ENCODE measurements at regions not wholly inside any gene's neighbourhood (a gene's known extent, or its start where the extent isn't known, plus 50 kb on each side); places are given as distances from the start of the nearest gene placed in this dataset.
"Not testable (repeated sequence)": the region's sequence is repeated elsewhere in the genome, so short reads cannot be mapped to it uniquely, and the experiment has no call there.

DNA sequence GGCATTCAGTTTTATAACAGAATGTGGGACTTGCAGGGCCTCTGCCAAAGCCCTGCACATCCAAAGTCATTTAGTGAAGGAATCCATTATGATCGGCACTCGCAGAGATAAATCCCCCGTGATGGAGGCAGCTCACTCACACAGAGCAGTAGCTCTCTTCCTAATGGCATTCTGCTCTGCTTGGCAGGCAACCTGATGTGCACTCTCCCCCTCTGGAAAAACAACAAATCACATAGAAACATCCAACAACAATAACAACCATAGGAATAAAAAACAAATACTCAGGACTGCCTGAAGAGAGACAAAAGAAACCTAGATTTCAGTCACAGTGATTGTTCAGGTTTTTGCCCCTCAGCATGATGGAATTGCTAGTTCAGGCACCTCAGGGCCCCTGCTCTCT, 59.7 kb downstream of the NAA11 start:
- no peak for DNase-seq

DNA sequence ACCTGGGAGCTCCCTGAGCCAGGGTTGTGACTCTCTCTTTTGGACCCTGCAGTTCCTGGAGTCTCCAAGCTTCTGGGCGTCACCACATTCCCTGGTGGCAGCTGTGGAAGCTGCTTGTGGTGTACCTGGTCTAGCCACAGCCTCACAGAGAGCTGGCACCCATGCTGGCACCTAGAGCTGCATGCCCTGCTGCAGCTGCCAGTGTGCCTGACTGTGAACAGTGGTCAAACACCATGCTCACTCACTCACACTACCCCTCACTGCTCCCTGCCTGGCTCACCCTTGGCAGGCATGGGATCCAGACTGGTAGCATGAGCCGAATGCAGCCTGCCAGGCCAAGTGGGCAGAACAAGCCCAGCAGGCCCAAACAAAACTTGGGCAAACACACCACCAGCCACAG, 66.6 kb downstream of the NAA11 start:
- DNase-seq, result no peak

- DNase-seq, result no peak
Measured at GRCh38 chr4:79258614-79259176, 67.2 kb downstream of the NAA11 start.

DNA sequence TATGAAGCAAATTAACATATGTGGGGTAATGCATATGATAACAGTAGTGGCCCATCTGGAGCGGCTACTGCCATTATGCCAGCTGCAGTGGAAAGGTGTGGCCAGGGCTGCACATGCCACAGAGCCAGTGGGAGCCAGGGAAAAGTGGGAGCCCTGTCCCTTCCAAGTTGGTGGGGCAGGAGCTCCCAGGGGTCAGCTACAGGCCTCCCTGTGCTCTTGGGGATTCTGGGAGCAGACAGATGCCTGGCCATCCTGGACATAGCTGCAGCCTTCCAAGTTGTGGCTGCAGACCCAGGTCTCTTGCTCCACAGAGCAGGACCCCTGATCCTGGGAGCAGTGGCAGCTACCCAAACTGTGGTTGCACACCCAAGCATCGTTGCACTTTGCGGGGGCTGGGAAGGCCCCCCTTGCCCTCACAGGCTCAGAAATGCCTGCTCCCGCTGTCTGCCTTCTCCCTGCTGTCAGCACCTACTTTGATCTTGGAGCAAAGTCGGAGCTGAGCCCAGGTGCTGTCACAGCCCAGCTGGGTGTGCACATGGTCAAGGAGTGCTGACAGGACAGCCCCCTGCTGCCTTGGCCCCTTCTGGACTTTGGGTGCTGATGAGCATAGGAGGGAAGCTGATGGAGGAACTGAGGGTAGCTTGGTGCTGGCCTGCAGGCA, 67.8 kb downstream of the NAA11 start:
- DNase-seq, result no peak

DNA sequence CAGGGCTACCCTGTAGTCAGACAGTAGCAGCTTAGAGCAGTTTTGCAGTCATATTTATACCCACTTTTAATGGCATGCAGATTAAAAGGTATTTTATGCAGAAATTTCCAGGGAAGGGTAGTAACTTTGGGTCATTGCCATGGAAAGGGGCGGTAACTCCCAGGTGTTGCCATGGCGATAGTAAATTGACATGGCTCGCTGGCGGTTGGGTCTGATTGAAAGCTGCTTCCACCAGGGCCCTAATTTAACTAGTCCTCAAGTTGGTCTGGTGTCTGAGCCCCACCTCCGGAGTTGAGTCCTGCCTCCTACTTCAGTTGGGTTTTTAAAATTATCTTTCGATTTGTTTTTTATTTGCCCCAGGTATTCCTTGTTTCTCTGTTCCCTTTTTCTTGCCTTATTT, 70.1 kb downstream of the NAA11 start:
- no peak for DNase-seq

GRCh38 chr4:79253924-79254323, 71.9 kb downstream of the NAA11 start:
- DNase-seq, result no peak

- DNase-seq, result no peak
Measured at GRCh38 chr4:79253168-79253567, 72.7 kb downstream of the NAA11 start.

GRCh38 chr4:79250887-79251286, 75.0 kb downstream of the NAA11 start:
- DNase-seq, result no peak

DNA sequence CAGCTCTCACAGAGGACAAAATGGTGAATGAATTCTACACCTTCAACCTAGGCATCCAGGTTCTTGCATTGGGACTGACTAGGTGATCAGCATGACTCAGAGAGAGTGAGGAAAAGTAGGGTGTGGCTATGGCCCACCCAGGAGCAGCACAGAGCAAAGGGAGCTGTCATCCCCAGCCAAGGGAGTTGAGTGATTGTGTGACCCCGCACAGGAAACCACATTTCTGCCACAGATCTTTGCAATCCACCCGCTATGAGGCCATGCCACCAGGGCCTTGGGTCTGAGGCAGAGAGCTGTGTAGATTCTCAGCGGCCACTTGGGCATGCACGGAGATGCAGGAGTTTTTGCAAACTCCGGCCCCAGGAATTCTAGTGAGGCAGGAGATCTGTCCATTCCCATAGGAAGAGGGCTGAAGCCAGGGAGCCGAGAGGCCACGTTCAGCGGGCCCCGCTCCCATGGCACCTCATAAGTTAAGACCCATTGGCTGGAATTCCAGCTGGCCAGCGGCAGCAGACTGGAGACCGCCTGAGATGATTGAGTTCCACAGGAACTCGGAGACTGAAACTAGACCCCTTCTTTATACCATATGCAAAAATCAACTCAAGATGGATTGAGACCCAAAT, 75.9 kb downstream of the NAA11 start:
- no peak for DNase-seq

DNA sequence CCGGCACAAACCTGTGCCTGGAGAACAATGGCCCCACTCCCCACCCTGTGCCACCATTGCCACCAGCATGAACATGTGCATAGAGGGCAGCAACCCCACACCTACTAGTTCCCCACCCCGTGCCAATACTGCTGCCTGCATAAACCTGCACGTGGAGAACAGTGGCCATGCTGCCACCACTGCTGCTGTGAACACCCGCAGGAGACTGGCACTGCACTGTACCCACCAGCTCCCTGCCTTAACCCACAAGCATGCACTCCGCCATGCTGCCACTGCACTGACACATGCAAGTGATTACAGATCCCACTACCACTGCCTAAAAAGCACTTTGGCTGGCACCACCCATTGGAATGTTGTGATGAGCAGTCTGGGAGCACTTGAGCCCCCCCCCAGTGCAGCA, 77.3 kb downstream of the NAA11 start:
- DNase-seq, result no peak

- no peak for DNase-seq
Measured at GRCh38 chr4:79247695-79248394, 78.0 kb downstream of the NAA11 start.

- not testable (repeated sequence) for DNase-seq
Measured at GRCh38 chr4:79245200-79245940, 80.5 kb downstream of the NAA11 start.

- peak; percentile 23 for DNase-seq
Measured at GRCh38 chr4:79241846-79242245, 84.0 kb downstream of the NAA11 start.

DNA sequence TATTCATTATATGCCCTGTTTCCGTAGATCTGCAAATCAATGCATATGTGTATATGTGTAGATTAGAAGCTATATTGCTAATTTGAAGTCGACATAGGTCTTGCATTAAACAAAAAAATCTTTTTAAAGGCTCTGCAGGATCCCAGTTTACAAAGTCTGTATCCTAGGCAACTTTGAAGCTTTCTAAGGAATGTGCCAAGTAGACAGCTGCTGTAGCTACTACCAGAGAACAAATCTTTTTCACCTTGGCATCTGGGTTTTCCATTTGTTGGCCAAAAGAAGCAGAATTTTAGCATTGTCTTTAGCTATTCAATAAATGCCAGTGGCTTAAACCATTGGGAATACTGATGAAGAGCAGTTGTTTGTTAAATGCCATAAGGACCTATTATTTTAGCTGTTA, 88.0 kb downstream of the NAA11 start:
- no peak for DNase-seq

GRCh38 chr4:79236785-79237184, 89.1 kb downstream of the NAA11 start:
- DNase-seq, result no peak

DNA sequence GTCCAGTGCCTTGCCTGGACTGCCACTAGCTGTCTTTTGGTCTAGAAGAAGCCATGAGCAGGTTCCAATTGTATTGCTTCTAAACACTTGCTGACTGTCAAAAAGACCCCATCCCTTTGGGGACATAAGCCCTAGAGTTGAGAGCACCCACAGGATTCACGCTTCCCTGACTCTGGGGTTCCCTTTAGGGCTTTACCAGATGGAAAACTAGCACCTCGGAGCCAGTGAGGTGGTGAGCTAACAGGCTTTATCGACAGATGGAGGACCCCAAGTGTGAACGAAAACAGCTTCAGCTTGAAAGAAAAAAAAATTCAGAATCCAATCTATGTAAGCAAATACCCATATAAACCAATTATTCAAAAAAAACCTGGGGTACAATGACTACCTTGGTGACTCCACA, 90.8 kb downstream of the NAA11 start:
- DNase-seq, result no peak

DNA sequence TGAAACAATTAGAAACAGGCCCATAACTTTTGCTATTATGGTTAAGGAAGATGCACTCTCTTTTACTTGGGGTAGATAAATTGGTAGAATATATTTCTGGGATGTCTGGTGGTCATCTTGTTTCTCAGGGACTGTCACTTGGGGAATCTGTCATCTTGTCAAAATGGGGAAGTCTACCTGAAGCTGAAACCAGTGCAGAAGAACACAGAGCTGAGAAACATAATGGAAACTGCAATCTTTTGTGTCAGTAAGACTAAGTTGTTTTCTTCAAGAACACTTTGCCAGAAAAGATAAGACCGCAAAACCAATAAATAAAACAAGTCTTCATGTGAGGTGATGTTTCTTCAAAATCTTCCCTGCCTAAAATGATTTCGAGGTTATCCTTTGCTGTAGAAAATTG, 92.0 kb downstream of the NAA11 start:
- no peak for DNase-seq

DNA sequence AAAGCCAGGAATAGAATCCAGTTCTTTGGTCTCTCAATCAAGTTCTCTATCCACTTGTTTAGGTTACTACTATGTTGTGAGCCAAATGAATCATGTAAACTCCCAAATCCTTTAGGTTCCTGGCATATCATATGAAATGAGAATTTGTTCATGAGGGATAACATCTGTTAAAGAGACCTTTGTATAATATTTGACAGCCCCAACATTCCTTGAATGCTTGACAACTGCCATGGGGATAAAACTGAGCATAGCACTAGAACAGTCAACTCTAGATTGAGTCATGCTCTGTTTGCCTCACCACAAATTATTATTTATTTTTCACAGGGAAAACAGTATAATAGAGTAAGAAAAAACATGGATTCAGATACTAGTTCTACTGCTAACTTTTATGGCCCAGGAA, 93.3 kb downstream of the NAA11 start:
- peak; percentile 1 for DNase-seq

GRCh38 chr4:79227860-79228259, 98.0 kb downstream of the NAA11 start:
- DNase-seq, result peak; percentile 3

DNA sequence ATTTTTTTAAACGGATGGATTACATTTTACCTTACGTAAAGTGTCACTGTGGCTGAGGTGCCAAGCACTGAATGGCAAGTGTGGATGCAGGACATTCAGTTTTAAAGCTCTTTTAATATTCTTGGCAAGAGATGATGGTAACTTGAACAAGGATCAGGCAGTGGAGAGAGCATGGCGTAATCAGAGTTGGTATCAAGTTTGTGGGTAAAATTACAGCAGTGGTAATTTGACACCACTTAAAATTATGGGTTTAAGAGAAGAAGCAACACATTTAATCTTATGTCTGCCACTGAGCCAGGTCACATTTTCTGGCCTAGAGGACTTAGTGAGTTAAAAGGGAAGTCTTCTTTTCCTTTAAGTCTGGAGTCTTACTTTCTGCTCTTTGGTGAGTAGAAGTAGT, 100.5 kb downstream of the NAA11 start:
- no peak for DNase-seq

DNA sequence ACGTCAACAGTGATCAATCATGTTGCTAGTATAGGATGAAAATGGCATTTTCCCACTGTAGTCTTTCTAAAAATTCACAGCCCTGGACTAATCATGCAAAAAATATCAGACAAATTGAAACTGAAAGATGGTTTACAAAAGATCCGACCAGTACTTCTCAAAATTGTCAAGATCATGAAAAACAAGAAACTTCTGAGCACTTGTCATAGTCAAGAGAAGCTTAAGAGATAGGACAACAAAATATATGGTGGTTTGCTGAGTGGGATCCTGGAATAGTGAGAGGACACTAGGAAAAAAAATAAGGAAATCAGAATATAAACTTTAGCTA, 101.1 kb downstream of the NAA11 start:
- no peak for DNase-seq

GRCh38 chr4:79223993-79224776, 101.7 kb downstream of the NAA11 start:
- no peak for DNase-seq

GRCh38 chr4:79217025-79217424, 108.8 kb downstream of the NAA11 start:
- no peak for DNase-seq

Measured in HCEC 1CT (cell line).